ENCODE measurements at regions not wholly inside any gene's neighbourhood (a gene's known extent, or its start where the extent isn't known, plus 50 kb on each side); places are given as distances from the start of the nearest gene placed in this dataset.

- TF ChIP-seq CTCF (IDR thresholded peaks at IDR 0.05) (no peak), POLR2A (IDR thresholded peaks at IDR 0.05) (no peak)
Observed at GRCh38 chr9:85479305-85479704, 262.4 kb downstream of the AGTPBP1 start.
